GM19351 (cell line): ENCODE measurements at regions not wholly inside any gene's neighbourhood (a gene's known extent, or its start where the extent isn't known, plus 50 kb on each side); places are given as distances from the start of the nearest gene placed in this dataset.
A peak's percentile ranks its signal among the peaks of the same experiment; 100 is the strongest.

Source experiments
- ATAC-seq: cut with Tn5 transposase; IDR thresholded peaks from one replicate; pipeline ENCODE4 v1.9.1; 2021; ENCODE audit warnings: mild to moderate bottlenecking, moderate library complexity; ENCODE audit not compliant: unreplicated experiment

DNA sequence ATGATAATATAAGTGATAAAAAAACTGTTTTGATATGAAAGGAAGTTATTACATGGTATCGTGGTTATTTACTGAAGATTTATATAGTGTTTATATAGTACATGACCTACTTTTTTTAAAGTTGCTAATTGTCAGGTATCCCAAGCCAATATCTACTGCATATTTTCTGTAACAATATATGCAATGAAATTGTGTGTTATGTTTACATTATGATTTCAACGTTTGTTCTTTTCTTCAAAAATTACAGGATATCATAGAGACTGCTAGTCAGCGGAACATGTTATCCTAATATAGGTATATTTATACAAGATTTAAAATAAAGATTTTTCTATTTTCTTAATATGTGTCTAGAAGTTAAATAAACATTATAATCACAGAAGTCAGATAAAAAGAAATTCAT lies 167.5 kb upstream of the DPYD start:
- no peak for ATAC-seq

GRCh38 chr1:98086796-98087441 lies 166.1 kb upstream of the DPYD start:
- no peak for ATAC-seq

DNA sequence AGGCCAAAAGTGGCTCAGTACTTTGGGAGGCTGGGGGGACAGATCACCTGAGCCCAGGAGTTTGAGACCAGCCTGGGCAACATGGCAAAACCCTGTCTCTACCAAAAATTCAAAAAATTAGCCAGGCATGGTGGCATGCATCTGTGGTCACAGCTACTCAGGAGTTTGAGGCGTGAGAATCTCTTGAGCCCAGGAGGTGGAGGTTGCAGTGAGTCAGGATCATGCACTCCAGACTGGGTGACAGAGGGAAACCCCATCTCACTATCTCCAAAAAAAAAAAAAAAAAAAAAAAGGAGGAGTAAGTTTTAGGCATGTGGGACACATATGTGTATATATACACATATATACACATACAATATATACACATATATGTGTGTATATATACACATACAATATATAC lies 165.3 kb upstream of the DPYD start:
- ATAC-seq, result no peak

- no peak for ATAC-seq
Observed at GRCh38 chr1:98084188-98084587, 163.4 kb upstream of the DPYD start.

DNA sequence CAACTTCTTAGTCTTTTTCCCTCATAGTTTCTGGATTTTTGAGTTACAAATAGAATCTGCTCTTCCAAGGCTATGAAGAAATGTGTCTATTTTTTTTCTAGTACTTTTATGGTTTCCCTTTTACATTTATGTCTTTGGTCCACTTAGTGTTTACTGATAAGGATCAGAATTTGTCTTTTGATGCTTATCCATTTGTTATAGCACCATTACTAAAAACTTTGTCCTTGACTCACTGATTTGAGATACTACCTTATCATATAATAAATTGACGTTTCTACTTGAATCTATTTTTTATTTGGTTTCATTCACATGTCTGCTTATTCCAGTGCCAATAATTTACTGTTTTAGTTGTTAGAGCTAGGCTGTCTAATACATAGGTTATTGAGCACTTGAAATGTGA lies 161.1 kb upstream of the DPYD start:
- ATAC-seq, result no peak

DNA sequence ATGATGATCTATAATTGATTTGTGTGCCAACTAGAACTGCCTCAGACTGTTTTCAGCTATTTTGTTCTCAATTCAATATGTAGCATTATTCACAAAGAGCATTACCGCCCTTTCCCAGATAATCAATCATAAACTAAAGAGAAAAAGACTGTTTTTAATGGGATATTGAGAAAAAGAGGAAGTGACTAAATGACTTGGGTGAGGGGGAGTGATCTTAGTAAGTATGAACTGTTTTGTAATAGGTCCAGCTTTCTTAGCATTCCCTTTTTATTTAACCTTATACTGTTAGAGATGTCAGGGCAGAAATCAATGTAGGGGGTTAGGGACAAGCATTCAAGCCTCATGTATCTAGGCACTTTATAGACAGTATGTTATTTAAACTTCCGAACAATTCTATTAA lies 157.8 kb upstream of the DPYD start:
- no peak for ATAC-seq

DNA sequence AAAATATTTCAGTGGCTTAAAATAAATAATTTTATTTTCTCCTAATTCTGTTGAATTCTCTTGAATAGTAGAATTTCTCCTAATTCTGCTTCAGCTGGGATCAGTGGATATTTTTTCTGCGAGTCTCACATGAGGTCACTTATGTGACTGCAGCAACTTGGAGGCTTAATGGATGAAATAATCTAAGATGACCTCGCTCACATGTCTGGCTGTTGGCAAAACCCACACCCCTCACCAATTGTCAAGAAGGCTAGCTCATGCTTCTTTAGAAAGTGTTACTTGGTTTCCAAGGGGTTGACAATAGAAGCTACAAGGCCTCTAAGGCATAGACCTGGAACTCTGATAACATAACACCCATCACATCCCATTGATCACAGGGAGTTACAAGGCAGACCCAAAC lies 156.9 kb upstream of the DPYD start:
- no peak for ATAC-seq

GRCh38 chr1:98075626-98076025 lies 154.8 kb upstream of the DPYD start:
- no peak for ATAC-seq

- ATAC-seq, result no peak
Observed at GRCh38 chr1:98073823-98074222, 153.0 kb upstream of the DPYD start.

GRCh38 chr1:98073106-98073505 lies 152.3 kb upstream of the DPYD start:
- ATAC-seq, result no peak

- ATAC-seq, result no peak
Observed at GRCh38 chr1:98072047-98072446, 151.2 kb upstream of the DPYD start.

DNA sequence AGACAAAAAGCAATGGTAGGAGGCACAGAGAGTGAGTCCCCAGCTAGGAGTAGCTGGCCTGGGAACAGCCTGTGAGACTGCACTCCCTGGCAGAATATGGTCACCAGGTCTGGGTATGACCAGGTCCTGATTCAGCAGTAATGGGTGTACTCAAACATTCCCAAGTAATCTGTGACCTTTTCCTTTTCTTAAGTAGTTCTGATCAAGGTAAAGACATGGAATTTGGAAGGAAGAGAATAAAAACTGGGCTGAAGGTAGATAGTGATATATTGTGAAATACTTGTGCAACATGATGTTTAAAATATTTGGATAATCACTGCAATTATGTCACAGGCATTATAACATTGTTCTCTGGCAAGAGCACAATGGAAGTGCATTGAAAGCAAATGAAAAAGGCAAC lies 147.2 kb upstream of the DPYD start:
- ATAC-seq, result no peak

DNA sequence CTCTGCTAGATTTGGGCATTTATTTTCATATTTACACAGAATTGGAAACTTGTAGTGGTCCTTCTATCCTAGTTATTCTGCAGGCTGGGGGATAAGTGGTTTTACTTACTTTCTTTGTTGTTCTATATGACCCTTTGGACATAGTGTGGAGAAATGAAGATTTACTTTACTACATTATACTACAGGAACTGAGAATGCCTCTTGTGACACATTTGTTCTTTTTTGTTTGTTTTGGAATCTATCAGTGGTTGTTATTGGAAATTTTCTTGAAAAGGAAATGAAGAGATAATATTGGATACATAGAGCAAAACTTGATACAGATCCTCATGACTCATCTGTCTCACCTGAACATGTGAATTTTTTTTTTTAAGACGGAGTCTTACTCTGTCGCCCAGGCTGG lies 146.1 kb upstream of the DPYD start:
- ATAC-seq, result no peak

DNA sequence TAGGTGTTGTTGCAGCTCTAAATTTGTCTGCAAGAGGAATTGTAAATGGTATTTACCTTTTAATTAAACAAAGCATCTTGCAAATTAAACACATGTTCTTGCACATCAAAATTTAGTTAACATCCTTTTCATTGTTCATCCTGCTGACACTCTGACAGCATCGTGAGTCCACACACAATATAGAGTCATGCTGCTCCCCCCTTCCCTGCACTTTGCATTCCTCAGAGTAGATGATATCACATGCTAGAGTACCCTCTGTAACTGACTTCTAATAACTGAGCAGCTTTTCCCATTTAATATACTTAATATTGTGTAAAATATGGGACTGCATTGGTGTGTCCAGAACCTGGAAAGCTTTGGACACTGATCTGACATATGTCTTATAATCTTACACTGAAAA lies 138.8 kb upstream of the DPYD start:
- no peak for ATAC-seq

- no peak for ATAC-seq
Observed at GRCh38 chr1:98058676-98059075, 137.8 kb upstream of the DPYD start.

DNA sequence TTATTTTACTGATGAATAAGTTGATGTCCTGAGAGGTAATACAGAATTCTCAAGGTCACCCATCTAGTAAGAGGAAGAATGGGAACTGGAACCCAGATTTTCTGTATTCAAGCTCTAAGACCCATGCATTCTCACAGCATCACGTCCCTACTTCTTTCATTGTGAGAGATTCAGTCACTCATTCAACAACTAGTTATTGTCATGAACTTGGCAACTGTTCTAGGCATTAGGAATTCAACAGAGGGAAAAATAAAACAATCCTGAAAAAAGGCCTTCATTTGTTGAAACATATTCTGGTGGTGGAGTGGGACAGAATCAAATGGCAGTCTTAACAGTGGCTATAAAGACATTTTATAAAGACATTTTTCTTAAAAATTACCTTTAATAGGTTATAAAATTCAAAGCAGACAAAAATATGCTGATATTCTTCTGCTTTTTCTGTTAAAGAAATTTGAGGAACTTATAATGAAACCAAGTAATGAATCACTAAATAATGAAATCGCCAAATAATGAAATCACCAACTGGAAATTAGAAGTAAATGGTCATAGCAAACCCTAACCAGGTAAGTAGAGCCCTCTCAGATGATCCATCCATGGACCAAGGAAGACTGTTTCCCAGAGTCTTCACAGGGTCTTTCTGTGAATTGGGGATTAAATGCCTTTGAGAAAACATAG lies 136.5 kb upstream of the DPYD start:
- no peak for ATAC-seq

DNA sequence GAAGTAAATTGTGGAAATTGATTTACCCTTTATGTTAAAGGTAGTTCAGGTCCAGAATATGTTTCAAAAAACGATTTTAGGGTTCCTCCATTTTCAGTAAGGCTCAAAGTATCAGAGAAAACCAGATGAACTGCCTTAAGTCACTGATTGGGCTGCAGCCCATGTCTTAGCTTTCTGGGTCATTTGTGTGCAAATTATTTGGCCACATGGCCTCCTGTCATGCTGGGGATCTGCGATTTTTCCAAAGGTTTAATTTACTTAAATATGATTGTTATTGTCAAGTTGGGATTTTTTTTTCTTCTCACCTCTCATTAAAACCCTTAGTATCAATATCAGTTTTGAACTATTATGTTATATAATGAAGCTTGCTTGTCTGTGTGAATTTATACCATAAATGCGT lies 135.9 kb upstream of the DPYD start:
- no peak for ATAC-seq

GRCh38 chr1:98055457-98055856 lies 134.6 kb upstream of the DPYD start:
- ATAC-seq, result no peak

GRCh38 chr1:98054786-98055185 lies 134.0 kb upstream of the DPYD start:
- ATAC-seq, result no peak

DNA sequence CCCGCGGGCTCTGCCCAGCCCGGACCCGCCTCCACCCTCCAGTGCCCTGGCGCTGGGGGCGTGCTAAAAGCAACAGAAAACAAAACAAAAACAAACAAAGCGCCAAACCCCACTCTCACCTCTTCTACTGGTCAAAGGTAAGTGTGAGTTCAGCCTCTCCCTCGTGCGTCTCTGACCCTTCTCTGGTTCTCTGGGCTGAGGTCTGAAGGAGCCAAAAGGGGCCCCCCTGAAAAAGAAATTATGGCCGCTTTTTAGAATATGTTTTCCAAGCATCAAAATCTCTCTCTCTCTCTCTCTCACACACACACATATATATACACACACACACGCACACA lies 133.5 kb upstream of the DPYD start:
- ATAC-seq, result no peak

DNA sequence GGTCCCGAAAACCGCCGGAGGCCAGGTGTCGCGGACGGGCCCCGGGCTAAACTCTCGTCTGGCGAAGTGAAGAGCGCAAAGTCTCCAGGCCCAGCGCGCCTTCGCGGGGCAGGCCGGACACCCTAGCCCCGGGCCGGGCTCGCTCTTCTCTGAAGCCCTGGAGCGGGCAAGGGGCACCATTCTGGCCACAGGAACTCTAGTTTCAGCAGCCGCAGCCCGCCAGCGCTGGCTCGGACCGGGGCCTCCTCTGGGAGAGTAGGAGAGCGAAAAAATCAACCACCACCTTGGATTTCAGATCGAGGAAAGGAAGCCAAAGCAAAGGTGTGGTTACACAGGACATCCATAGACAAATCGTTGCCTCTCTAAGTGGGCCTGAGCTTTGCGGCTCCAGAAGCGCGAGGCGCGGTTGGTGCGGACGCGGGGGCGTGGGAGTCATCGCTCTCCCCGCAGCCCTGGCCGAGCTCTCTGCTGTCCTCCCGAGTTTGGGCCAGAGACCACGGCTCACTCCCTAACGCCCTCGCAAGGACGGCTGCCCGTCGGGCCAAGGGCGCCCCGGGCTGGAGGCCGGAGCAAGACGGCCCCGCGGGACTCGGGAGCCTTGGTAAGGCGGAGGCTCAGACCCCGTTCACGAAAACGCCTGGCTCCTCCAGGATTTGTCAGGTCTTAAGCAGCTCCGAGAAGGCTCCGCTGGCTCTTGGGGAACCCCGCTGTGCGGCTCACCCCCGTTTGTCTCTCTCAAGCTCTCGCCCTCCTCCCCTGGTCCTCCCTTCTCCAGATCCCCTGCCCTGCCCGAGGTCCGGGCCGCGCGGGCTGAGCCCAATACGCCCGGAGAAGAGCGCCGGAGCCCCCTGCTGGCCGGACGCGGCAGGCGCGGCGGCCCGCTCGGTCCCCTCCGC lies 132.9 kb upstream of the DPYD start:
- ATAC-seq, result peak; percentile 97

- ATAC-seq, result peak; percentile 37
Observed at GRCh38 chr1:98051065-98051675, 130.3 kb upstream of the DPYD start.
